GM19455 (cell line): ENCODE measurements at regions not wholly inside any gene's neighbourhood (a gene's known extent, or its start where the extent isn't known, plus 50 kb on each side); places are given as distances from the start of the nearest gene placed in this dataset.
A peak's percentile ranks its signal among the peaks of the same experiment; 100 is the strongest.

Experiments used
- ATAC-seq: cut with Tn5 transposase; IDR thresholded peaks from one replicate; pipeline ENCODE4 v1.9.1; 2021; ENCODE audit not compliant: unreplicated experiment

DNA sequence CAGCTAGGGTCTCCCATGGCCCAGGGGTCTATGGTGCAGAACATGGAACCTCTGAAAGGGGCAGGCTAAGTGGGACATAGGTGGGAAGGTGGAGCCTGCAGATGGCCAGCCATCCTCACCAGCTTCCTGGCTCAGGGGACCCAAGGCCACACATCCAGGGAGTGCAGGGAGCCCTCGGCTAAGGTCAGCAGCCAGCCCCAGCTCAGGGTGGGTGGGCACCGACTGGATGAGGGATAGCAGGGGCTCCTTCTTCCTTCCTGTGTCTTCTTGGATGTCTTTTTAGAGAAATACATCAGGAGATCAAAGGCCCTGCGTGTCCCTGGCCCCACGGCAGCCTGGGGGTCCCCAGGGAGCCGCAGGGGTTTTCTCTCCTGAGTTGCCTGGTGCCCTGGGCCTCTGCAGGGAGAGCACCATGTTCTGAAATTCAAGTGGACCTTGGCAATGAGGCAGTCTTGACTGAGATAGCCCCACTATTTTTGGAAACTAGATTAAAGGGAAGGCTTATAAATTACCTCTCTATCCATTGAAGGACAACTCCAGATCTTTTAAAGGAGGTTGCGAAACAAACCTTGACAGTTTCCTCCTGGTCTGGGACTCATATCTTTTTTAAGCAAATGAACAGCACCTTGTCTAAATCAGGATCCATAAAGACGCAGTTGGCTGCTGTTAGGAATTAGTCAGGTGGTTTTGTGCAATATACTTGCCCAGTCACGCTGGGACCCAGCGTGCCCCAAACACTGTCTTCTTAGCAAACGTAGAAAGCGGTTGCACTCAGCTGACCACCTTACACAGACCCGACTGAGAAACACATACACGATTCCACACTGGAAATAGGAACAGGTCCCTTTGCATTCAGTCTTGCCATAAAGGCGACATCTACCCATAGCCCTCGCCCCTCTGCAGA, 242.3 kb downstream of the TOMM20 start:
- no peak for ATAC-seq

DNA sequence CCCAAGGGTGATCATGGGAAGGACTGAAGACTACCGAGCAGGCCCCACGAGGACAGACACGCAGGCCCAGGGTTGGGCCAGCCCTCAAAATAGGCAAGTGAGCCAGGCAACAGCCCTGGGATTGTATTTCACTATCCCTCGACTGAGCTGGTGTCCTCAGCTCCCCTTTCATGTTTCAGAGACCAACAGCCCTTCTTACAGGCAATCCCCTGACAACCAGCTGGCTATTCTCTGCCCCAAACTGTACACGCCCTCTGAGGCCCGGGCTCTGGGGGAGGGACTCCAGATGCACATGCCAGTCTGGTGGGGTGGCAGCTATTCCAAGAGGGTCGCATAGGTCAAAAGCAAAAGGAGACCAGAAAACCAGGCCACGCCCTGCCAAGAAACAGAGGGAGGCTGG, 243.0 kb downstream of the TOMM20 start:
- ATAC-seq, result no peak

DNA sequence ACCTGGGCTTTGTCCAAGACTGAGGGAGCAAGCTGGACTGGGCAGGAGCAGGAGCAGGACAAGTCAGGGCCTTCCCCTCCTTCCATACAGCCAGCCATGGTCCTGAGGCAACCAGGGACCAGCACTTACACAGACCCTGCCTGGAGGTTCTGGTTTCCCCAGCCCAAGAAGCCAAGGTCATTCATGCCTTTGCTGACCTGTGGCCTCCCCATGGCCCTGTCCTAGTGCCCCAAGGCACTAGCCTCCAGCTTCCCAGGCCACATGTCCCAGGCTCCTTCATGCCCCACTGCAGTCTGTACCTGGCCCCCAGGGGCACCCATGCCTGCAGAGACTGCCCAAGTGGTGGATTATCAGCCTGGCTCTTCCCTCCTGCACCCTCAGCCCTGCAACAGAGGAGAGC, 243.9 kb downstream of the TOMM20 start:
- ATAC-seq, result no peak

DNA sequence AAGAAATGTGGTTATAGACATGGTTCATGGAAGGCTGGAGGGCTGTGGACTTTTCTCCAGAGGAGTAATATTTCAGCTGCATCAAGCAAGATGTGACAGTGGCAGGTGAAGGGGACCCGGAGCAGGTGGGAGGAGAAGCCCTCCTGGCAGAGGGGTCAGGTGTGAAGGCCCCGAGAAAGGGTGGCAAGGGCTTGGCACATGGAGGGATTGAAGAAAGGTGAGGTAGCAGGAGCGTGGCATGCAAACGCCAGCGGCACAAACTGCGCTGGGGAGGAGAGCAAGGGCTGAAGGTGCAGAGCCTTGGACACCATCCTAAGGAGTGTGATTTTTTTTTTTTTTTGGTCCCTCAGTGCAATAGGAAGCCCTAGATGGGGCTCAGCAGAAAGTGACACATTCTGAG, 244.6 kb downstream of the TOMM20 start:
- ATAC-seq, result no peak

- no peak for ATAC-seq
Measured at GRCh38 chr1:234882898-234883297, 245.7 kb downstream of the TOMM20 start.

GRCh38 chr1:234881893-234882771, 246.5 kb downstream of the TOMM20 start:
- ATAC-seq, result peak; percentile 79

- ATAC-seq, result no peak
Measured at GRCh38 chr1:234879147-234880080, 249.2 kb downstream of the TOMM20 start.

DNA sequence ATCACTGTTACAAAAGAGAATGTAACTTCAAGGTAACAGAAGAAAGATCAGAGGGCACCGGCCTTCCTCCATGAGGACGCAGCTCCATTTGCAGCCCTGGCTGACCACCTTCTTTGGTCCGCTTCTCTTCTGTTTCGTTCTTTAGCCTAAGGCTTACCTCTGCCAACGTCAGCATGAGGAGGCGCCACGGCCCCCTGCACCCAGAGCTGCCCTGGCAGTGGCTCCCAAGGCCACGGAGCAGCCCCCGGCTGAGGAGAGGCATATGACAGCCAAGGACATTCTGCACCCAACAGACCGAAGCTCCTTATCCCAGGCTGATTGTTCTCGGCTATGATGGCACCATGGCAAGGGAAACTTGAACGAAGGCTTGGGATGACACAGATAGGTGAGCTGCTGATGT, 250.3 kb downstream of the TOMM20 start:
- ATAC-seq, result no peak

DNA sequence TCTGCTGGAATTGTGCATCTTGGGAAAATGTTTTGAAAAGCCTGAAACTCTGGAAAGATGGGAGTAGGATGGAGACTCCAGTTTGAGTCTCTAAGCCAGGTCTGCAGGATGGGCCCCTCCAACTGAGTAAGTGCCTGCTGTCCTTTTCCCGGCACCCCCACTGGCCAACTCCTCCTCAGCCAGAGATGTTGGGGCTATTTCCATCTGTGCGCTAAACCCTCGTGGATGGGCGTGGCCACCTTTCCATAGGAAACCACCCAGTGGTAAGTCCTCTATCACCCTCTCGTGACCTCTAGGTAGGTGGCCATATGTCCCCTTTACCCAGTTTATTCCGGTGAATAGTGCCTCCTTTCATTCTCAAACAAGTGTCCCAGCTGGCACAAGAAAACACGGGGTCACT, 250.9 kb downstream of the TOMM20 start:
- ATAC-seq, result no peak

DNA sequence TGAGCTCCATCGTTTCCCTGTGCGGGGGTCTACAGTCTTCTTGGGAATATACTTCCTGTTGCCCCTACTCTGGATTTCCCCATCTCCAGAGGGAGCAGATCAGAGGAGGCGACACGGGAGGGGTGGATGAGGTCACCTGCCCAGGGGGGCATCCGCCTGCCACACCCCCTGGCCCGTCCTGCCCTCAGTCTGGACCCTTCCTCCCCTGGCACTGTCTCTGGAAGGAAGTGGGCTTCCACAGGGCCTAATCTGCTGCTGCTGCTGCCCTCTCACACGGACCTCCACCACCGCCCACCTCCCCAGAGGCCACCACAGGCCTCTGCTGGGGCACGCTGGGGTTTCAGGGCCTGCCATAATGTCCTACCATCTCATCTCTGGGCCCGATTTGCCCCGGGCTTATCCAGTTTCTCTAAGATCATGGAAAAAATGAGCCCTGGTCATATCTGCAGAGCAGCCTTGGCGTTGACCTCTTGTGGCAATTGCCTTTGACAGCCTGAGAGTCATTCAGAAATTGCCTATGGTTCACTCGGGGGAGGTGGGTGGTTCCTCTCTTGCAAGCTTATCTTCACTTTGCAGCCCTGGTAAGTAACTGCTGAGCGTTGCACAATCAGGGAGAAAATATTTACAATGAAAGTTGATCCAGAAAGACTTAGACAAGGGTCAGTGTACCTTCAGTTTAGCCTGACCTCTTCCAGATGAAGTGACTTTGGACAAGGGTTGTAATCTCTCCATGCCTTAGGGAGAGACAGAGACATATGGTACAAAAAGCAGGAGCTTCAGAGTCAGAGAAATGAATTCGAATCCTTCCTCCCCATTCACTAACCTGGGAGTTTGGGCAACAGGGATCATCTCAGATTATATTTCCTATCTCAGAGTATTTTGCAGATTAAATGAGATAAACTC, 252.4 kb downstream of the TOMM20 start:
- no peak for ATAC-seq

- no peak for ATAC-seq
Measured at GRCh38 chr1:234875328-234875952, 253.2 kb downstream of the TOMM20 start.

- no peak for ATAC-seq
Measured at GRCh38 chr1:234874291-234875288, 254.0 kb downstream of the TOMM20 start.

DNA sequence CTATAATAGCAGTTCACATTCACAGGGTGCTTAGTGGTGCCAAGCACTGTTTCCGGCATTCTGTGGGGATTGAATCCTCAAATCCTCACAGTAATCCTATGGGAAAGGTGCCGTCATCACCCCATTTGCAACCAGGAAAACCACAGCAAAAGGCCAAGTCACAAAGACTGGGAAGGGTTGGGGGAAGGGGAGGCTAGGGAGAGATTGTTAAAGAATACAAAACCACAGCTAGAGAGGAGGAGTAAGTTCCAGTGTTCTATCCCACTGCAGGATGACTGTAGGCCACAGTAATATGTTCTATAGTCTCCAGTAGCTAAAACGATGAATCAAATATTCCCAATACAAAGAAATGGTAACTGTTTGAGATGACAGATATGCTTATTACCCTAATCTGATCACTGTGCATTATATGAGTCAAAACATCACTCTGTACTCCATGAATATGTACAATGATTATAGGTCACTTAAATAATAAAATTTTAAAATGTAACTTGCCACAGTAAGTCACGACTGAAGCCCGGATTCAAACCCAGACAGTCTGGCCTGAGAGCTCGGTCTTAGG, 256.8 kb downstream of the TOMM20 start:
- no peak for ATAC-seq

DNA sequence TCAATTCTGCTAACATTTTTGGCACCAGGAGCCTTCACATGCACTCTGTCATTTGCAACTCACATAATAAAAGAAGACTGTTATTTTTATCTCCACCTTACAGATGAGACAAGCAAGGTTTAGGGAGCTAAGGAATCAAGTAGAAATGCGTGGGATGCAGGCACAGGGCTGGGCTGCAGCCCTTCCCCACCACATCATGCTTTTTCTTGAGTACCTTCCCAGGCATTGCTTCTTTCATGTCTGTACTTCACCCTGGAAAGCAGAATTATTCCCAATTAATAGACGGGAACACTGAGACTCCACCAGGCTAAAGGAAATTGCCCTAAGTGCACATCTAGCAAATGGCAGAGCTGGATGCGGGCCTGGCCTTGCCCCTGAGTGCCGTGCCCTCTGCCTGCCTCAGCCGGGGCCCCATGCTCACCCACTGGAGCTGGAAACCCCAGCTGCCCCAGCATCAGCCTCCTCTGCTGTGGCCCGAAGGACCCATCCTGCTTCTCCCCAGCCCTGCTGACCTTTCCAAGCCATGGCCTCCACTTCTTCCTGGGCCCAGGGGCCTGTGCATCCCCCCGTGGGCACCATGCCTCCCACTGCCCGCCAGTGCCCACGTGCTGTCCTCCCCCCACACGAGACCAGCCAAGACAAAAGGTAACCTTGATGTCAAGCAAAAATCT, 257.5 kb downstream of the TOMM20 start:
- ATAC-seq, result no peak

- no peak for ATAC-seq
Measured at GRCh38 chr1:234870020-234870981, 258.3 kb downstream of the TOMM20 start.
